ENCODE measurements at regions not wholly inside any gene's neighbourhood (a gene's known extent, or its start where the extent isn't known, plus 50 kb on each side); places are given as distances from the start of the nearest gene placed in this dataset.

GRCh38 chr11:24312464-24313238 lies 184.2 kb upstream of the LUZP2 start:
- no peak for TF ChIP-seq CTCF (conservative IDR thresholded peaks at IDR 0.05 in 1 of 2, IDR thresholded peaks at IDR 0.05 in 1 of 2; ENCODE audit: low read depth in 1 of 2, low read length in 2 of 2)
- no peak for TF ChIP-seq EZH2 (IDR thresholded peaks at IDR 0.05; ENCODE audit: low read length, missing control alignments)
